Suprapubic skin (tissue), 4 donors: ENCODE measurements at regions not wholly inside any gene's neighbourhood (a gene's known extent, or its start where the extent isn't known, plus 50 kb on each side); places are given as distances from the start of the nearest gene placed in this dataset.

Experiments
- CTCF ChIP-seq, 2 donors: fragments of 200-600 bp in 1 of 2; fragments of 450-650 bp in 1 of 2; sonication (generic) in 1 of 2; IDR thresholded peaks; one replicate each; pipeline ENCODE4 v1.5.1; 2016 to 2019; ENCODE audit warnings: antibody characterized with exemption in 2 of 2, mild to moderate bottlenecking in 1 of 2, moderate library complexity in 1 of 2
- EP300 ChIP-seq: sonication (generic); formaldehyde crosslinking; IDR thresholded peaks from one replicate; pipeline ENCODE4 v1.6.1; 2017; ENCODE audit warnings: antibody characterized with exemption
- POLR2AphosphoS5 ChIP-seq, 3 donors: sonication (generic); formaldehyde crosslinking; IDR thresholded peaks; one replicate each; pipeline ENCODE4 v1.6.1; 2017; ENCODE audit warnings: antibody characterized with exemption in 3 of 3

GRCh38 chr2:220152281-220152935, 525.0 kb downstream of the SLC4A3 start:
- no peak for TF ChIP-seq CTCF (IDR thresholded peaks at IDR 0.05)
- no peak for TF ChIP-seq POLR2AphosphoS5 (IDR thresholded peaks at IDR 0.05)
- TF ChIP-seq EP300, result no peak
